ENCODE measurements at regions not wholly inside any gene's neighbourhood (a gene's known extent, or its start where the extent isn't known, plus 50 kb on each side); places are given as distances from the start of the nearest gene placed in this dataset.
"Not testable (repeated sequence)": the region's sequence is repeated elsewhere in the genome, so short reads cannot be mapped to it uniquely, and the experiment has no call there.

GRCh38 chr3:10703875-10704274, 112.2 kb upstream of the SLC6A11 start:
- DNase-seq (ENCODE audit: low read depth), result peak; percentile 6

- no peak for DNase-seq (ENCODE audit: low read depth)
These were observed 109.8 kb upstream of the SLC6A11 start for GRCh38 chr3:10706156-10706739.

GRCh38 chr3:10706740-10707399, 109.2 kb upstream of the SLC6A11 start:
- DNase-seq (ENCODE audit: low read depth), result no peak

GRCh38 chr3:10707400-10708215, 108.4 kb upstream of the SLC6A11 start:
- DNase-seq (ENCODE audit: low read depth), result no peak

GRCh38 chr3:10708216-10708893, 107.7 kb upstream of the SLC6A11 start:
- DNase-seq (ENCODE audit: low read depth), result no peak

DNA sequence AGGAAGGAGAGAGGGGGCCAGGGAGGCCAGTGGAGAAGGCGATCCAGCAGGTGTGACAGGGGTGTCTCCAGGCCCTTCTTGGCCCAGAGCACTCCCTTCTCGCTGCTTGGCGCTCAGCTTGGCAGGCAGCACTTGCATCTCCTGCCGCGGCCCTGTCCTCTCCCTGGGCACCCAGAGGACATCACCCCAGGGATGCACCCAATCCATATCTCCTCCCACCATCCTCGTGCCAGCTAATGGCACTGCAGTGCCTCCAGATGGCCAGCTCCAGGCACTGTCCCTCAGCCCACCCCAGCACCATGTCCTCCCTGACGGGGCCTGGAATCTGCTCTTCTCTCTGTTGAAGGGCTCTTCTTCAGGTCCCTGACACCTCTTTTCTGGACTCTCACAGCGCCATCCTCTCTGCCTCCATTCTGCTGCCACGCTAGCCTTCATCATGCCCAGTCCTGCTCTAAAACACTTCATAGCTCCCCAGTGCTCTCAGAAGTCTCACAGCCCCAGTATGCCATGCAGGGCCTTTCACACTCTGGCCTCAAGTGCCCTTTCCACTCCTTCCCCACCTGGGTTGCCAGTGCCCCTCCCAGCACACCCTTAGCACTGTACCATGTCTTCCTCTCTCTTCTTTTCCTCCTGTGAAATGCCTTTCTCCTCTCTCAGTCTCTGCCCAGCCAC, 106.8 kb upstream of the SLC6A11 start:
- no peak for DNase-seq (ENCODE audit: low read depth)

DNA sequence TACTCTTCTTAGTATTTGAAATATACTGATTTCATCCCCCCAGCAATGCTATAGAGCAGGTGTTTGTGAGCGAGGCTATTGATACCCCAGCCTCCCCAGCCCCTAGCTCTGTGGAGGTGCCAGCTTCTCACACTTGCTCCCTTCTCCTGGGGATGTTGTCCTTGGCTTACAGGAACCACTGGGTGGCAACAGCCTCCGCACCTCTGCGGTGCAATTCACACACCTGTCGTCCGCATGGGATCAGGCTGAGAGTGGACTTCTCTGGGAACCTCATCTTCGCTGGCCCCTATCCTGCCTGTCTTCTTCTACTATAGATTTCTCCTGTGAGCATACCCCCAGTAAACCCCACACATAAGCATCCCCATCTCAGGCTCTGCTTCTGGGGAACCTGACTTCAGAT, 103.9 kb upstream of the SLC6A11 start:
- no peak for DNase-seq (ENCODE audit: low read depth)

DNA sequence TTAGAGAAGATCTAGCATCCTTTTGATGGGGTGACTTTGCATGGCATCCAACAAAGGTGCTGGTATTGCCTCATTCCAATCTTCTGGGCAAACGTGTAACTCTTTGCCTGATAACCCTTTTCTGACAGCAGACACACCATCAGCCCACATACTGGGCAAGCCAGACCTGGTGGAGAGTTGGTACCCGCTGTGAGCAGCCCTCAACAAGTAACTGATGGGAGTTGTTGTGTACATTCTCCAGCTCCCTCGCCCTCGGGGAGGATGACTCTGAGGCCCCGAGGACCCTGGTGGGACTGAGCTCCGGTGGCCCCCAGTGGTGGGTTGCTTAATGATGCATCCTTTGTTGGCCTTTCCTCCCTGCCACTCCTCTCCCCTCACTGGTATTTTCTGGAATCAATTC, 102.4 kb upstream of the SLC6A11 start:
- DNase-seq (ENCODE audit: low read depth), result no peak

DNA sequence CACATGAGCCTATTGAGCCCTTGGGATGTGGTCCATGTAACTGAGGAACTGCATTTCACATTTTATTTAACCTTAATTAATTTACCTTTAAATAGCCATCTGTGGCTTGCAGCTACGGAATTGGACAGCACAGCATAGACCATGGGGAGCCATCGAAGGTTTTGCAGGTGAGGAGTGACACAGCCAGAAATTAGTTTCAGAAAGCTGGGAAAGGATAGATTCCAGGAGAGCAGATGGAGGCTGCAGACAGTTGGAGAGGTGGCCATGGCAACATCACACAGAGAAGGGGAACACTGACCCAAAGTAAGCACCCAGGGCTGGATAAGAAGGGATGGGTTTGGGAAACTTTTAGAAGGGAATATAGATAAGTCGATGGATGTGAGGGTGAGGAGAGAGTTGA, 100.1 kb upstream of the SLC6A11 start:
- no peak for DNase-seq (ENCODE audit: low read depth)

DNA sequence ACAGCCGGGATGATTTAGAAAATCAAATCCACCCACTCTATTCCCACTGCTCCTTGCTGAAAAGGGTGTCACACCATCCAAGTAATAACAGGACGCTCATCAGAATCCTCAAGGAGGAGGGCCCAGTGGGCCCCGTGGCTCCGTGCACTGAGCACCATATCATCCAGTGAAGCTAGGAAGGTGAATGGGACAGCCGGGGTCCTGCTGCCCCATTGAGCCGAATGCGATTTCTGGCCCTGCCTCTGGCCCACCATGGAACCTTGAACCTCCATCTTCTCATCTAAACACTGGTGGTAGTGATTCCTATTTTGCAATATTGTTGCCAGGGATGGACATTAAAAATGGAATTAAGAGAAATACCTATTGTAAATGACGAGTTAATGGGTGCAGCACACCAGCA, 99.1 kb upstream of the SLC6A11 start:
- DNase-seq (ENCODE audit: low read depth), result no peak

- DNase-seq (ENCODE audit: low read depth), result no peak
These were observed 98.3 kb upstream of the SLC6A11 start for GRCh38 chr3:10717756-10718155.

DNA sequence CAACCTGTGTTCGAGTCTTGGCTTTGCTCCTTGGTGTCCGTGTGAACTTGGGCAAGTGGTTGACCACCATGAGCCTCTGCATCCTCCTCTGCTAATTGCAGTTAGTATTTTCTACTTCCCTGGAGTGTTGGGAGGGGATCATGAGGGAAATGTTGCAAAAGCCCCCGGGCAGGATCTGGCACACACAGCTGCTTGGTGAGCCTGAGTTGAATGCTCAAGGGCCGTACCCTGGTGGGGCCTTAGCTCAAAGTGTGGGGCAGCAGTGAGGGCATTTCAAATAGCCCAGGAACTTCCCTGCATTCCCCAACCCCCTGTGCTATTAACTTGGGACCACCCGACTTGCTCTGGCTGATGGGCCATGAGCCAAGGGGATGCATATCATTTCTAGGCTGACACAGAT, 94.9 kb upstream of the SLC6A11 start:
- DNase-seq (ENCODE audit: low read depth), result no peak

DNA sequence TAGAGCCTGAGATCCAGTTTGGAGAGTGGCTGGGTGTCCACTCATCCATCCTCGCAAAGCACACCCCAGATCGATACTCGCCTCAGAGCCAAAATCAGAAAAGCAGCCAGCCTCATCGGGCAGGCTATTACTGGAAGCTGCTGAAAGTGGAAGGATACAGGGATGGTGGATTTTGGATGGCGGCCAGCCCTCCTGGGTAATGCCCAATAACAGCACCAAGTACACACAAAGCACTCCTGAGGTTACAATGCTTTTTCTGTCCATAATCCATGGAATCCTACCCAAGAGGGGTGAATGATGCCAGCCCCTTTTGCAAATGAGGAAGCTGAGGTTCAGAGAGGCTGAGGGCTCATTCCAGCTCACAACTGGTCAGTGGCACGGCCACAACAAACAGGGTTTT, 93.1 kb upstream of the SLC6A11 start:
- no peak for DNase-seq (ENCODE audit: low read depth)

DNA sequence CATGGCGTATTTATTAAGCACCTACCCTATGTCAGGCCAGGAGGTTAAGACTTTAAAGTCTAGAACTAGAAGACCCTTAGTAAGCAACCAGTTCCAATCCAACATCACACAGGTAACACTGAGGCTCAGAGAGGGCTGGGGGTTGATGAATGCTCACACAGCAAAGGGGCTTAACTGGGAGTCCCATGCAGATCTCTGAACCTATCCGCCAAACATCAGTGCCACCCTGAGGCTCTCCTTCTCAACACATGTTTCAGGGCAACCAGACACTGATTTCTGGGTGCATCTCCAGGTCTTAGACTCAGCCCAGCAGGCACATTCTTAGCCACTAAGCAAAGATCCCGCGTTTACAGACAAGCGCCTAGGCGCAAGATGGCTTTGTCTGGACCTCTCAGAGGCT, 92.0 kb upstream of the SLC6A11 start:
- no peak for DNase-seq (ENCODE audit: low read depth)

DNA sequence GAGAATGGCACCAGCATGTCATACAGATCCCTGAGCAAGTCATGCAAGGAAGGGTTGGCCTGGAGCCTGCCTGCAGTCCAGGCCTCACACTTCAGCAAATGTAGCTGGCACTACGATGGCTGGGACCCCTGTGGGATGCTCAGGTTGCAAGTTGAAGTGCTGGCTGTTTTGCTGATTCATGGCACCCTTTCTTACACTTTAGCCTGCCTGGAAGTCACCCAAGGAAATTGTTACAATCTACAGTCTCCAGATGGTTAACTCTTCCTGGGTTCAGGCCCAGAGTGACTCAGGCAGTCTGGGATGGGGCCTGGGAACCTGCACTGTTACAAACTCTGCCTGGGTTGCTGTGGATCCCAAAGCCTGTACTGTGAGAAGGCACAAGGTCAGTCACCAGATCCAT, 91.0 kb upstream of the SLC6A11 start:
- peak; percentile 3 for DNase-seq (ENCODE audit: low read depth)

- DNase-seq (ENCODE audit: low read depth), result no peak
These were observed 90.2 kb upstream of the SLC6A11 start for GRCh38 chr3:10725846-10726245.

- DNase-seq (ENCODE audit: low read depth), result no peak
These were observed 89.2 kb upstream of the SLC6A11 start for GRCh38 chr3:10726787-10727186.

- no peak for DNase-seq (ENCODE audit: low read depth)
These were observed 86.6 kb upstream of the SLC6A11 start for GRCh38 chr3:10729439-10729838.

DNA sequence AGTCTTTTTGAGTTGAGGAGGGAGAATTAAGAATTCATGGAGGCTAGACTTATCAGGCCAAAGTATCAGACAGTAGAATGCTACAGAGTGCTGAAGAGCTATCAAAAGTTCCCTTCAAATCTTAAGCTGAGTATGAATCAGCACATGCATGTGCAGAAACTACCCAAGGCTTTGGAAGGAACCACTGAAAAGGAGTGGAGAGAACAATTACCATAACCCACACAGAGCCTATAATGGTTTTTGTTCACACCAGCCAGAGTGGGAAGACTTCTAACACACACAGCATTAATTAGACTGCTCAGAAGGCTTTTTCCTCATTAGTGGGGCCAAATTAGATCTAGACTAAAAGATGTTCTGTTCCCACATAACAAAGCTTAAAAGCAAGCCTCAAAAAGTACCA, 83.7 kb upstream of the SLC6A11 start:
- DNase-seq (ENCODE audit: low read depth), result no peak

DNA sequence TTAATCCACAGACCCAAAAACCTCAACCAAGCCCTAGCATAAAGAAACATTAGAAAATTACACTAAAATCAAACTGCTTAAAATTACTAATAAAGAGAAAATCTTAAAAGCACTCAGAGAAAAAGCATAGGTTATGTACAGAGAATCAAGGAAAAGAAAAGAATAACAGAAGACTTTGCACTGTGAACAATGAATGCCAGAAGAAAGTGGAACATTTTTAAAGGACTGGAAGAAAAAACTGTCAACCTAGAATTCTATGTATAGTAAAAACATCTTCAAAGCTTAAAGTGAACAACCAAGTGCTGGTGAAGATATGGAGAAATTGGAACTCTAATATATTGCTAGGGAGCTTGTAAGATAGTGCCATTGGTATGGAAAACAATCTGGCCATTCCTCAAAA, 82.7 kb upstream of the SLC6A11 start:
- DNase-seq (ENCODE audit: low read depth), result no peak

DNA sequence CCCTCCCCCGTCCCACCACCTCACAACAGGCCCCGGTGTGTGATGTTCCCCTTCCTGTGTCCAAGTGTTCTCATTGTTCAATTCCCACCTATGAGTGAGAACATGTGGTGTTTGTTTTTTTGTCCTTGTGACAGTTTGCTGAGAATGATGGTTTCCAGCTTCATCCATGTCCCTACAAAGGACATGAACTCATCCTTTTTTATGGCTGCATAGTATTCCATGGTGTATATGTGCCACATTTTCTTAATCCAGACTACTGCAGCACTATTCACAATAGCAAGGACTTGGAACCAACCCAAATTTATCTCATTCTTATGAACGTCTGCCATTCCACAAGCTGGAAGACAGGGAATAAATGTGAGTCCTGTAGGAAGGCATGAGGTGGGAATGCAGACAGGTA, 79.6 kb upstream of the SLC6A11 start:
- not testable (repeated sequence) for DNase-seq (ENCODE audit: low read depth)

- DNase-seq (ENCODE audit: low read depth), result no peak
These were observed 78.2 kb upstream of the SLC6A11 start for GRCh38 chr3:10737785-10738184.
